ENCODE measurements at regions not wholly inside any gene's neighbourhood (a gene's known extent, or its start where the extent isn't known, plus 50 kb on each side); places are given as distances from the start of the nearest gene placed in this dataset.

- TF ChIP-seq CTCF (IDR thresholded peaks at IDR 0.05) = no peak
- TF ChIP-seq POLR2AphosphoS5 (IDR thresholded peaks at IDR 0.05) = no peak
- TF ChIP-seq POLR2A (IDR thresholded peaks at IDR 0.05) = no peak
Observed at GRCh38 chr1:222275729-222276465, 272.0 kb downstream of the HHIPL2 start.

All from sigmoid colon (tissue), 4 donors.